ENCODE measurements at regions not wholly inside any gene's neighbourhood (a gene's known extent, or its start where the extent isn't known, plus 50 kb on each side); places are given as distances from the start of the nearest gene placed in this dataset.

DNA sequence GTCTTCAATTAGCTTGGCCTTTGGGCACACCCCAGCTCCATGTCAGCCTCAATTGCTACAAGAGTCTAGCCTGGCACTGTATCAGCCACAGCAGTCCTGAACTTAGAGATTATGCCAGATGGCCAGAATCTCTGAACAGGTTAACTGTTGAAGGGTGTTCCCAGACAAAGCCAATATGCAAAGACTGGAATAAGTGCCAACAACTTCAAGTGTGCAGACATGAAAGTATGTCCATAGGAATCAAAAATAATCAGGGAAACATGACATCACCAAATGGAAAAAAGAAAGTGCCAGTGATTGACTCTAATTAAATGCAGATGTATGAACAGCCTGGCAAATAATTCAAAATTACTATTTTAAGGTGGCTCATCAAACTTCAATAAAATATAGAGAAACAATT, 98.5 kb upstream of the DOCK10 start:
- no peak for DNase-seq (ENCODE audit: low read depth in 2 of 2)

DNA sequence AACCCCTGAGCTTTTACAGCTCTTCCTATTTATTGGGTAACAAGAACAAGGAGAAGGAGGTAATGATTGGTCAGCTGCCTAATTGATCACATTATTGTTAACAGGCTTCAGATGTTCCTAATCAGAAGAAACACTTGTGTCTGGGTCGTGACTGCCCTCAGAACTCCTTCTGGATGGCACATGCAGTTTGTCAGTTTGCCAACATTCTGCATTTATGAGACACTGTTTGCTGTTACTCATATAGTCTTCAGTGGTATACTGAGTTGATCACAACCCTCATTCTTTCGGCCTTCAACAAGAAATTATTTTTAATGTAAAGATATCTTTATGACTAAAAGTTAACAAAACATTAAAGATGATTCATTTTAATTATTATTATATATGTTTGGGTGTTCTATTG, 95.7 kb upstream of the DOCK10 start:
- DNase-seq (ENCODE audit: low read depth in 2 of 2): no peak

DNA sequence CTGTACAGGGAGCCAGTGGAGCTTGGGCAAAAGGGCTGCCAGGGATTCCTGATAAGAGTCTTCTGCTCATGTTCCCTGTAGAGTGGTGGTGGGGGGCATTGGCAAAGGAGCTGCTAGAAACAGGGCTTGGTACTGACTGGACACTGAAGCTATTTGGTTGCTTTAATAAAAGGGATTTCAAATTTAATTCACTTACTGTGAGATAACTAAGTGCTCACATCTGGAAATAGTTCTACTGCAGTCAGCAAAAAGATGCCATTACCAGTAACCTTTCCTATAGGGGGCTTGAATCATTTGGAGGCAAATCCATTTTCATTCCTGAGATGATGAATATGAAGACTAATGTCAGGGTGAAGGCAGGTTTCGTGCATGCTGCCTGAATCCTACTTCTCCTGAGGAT, 94.3 kb upstream of the DOCK10 start:
- DNase-seq (ENCODE audit: low read depth in 2 of 2): no peak

DNA sequence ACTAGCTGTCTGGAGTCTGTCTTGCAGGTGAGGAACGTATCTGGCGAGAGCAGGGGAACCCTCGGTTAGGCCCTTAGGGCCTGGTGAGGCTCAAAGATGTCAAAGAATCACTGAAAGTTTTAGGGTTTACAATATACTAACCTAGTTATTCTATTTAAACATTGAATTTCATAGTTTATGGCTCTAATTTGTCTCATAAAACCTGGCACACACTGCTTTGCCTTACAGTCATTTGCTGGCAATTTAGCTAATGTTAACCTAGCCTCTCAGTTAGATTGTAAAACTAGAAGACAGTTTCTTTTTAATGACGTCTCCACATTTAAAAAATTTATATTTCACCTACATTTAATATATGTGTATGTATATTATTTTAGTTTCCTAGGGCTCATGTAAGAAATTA, 89.6 kb upstream of the DOCK10 start:
- no peak for DNase-seq (ENCODE audit: low read depth in 2 of 2)

DNA sequence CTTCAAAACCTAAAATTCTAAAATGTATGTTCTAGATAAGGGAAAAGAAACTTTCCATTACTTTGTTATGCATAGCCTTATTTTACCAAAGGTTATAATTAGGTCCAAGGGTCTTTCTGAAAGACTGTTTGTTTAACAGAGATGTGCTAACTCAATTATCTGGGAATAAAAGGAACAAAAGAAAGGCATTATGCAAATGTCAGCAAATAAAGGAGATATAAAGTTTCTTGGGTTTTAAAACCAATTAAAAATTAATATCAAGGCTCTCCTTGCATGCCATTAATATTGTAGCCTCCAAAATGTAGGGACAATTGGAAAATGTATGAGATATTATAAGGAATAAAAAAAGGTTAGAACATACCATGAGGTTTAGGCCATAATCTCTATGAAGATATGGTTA, 87.8 kb upstream of the DOCK10 start:
- DNase-seq (ENCODE audit: low read depth in 2 of 2): no peak

DNA sequence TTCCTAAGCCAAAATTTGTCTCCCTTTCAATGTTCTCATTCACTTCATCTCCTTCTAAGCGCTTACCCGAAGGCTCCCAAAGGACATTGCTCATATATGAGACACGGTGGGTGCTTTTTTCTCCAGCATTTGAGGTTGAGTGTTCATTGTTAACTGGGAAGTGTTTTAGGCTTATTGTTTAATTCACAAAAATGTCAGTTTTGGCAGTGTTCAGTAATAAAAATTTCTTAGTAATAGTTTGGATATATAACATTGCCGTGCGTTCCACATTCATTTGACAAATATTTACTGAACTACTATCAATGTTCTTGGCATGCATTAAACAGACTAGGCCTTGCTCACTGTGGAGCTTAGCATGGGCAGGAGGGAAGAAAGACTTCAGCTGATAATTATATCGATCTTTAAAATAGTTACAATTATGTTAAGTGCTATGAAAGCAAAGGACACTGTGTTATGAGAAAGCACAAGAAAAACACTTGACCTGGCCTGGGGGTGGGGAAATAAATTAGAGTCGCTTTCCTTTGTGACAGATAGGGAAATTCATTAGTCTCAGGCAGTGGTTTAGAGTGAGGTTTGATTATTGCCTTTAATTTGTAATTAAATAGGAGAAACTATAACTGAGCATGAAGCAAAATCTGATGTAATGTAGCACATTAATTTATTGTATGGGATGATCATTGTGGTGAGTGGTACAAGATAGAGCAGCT, 82.2 kb upstream of the DOCK10 start:
- no peak for DNase-seq (ENCODE audit: low read depth in 2 of 2)

DNA sequence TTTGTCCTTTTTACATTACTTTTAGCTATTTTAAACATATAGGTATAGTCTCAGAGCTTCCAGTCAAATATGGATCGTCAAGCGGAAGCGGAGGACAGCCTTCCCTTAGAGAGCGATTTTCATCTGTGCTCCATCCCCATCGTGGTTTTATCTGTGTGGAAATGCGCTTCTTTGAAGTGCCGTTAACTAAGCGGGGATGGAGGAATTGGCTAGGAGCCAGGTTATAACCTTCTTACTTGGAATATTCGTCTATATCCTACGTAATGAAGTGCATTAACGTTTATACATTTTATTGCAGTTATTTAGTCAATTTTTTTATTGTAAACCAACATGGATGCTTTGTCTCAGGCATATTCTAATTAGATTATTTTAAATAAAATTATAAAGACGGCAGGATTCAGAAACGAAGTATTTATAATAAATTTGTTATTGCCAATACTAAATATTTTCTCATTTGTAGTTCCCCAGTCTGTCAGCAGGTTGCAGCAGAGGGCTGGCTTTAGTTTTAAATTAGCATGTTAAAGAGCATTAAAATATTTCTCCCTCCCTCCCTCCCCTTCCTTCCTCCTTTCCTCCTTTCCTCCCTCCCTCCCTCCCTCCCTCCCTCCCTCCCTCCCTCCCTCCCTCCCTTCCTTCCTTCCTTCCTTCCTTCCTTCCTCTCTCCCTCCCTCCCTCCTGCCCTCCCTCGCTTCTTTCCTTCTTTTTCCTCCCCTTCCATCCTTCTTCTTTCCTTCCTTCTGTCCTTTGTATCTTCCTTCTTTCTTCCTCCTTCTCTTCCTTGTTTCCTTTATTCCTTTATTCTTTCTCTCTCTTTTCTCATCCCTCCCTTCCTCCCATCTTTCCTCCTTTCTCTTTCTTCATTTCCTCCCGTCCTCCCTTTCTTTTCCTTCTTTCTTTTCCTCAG, 80.6 kb upstream of the DOCK10 start:
- DNase-seq (ENCODE audit: low read depth in 2 of 2): no peak

DNA sequence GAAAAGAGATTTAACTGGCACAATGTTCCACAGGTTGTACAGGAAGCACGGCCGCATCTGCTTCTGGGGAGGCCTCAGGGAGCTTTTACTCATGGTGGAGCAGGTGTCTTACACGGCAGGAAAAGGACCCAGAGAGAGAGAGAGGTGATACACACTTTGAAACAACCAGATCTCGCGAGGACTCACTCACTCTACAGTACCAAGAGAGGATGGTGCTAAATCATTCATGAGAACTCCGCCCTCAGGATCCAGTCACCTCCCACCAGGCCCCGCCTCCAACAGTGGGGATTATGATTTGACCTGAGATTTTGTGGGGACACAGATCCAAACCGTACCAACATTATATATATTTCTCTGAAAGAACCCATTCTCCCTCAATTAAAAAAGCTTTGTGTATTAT, 79.7 kb upstream of the DOCK10 start:
- DNase-seq (ENCODE audit: low read depth in 2 of 2): peak in 1 of 2 donors; percentile 1

DNA sequence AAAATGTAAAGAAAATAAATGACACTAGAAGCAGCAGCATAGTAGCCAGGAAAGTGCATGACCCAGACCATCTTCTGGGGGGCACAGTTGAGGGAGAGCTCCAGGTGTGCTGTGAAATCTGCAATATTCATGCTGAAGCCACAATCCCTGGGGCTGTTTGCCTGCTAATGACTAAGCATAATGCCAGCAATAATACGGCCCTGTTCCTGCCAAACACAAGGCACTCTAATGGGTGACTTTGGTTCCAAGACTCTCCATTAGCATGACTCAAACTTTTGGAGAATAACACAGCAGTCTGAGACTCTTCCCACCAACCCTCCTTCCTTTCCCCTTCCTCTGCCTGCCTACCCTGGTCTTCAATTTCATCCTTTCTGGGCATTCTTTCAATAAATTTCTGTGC, 77.9 kb upstream of the DOCK10 start:
- no peak for DNase-seq (ENCODE audit: low read depth in 2 of 2)

DNA sequence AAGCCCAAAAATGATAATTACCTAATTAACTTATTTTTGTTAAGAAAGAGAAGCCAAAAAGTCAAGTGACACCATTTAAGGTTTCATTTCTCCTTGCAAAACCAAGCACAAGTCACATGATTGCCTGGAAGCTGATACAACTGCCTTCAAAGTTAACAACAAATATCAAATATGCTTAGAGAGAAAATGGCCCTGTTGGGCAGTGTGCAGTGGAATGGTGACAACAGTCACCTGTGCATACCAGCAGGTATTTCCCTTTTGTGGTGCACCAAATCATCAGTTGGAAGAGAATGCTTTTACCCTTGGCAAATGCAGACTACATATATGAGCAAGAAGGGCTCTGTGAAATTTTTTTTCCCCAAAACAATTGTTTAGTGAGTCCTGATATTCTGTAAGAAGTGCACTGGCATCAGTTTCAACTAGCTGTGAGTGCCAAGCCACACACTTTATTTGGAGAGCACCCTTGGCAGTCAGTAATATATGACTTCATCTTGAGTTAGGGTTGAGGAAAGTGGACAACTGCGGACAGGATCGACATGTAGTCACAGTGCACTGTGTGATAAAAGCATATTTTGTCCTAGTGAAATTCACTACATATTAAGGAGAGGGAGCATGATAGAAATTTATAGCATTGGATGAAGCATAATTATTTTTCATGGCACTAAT, 74.9 kb upstream of the DOCK10 start:
- DNase-seq (ENCODE audit: low read depth in 2 of 2): no peak

DNA sequence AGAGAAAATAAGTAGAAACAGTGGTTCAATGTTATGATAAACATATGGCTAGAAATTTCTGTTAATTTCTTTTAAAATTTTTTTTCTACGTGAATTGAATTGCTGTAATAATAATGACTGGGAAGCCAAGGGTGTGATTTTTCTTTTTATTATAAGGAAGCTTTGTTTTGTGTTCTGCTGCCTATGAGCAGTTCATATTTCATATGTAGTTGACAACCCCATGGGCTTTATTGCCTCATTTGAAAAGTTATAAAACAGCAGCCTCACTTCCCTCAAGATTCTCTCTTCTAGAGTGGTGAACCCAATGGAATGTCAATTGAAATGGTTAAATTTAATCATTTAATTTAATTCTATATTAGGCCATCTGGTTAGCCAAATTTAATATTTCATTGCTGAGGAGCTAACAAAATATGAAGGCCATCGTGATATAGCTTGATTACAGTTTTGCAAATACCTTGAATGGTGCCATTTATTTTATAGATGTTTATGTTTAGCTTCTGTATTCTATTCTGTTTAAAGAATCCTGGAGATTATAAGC, 72.6 kb upstream of the DOCK10 start:
- no peak for DNase-seq (ENCODE audit: low read depth in 2 of 2)

DNA sequence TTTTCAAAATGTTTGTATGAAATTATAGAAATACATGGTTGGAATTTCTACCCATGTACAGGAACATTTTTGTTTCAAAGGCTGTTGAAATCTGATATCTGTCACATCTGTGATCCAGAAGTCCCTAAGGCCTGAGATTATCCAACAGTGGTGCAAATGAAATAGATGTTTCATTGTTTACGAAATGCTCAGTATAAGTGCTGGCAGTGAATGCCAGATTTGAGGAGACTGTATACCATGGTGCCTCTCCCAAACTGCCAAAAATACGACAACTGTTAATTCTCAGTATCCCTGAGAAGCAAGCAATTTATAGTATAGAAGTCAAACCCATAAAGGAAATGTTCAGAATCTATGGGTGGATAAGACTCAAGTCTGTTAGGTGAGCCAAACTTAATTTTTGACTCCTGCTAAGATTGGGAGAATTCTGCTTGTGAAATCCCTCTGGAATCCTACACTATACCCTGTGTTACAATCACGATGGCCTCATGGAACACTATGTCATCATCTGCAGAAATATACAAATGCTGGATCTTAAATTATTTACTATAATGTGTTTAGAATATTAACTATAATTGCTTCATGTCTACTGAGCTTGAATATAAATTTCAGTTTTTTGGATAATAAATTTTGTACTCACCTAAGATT, 71.2 kb upstream of the DOCK10 start:
- no peak for DNase-seq (ENCODE audit: low read depth in 2 of 2)

DNA sequence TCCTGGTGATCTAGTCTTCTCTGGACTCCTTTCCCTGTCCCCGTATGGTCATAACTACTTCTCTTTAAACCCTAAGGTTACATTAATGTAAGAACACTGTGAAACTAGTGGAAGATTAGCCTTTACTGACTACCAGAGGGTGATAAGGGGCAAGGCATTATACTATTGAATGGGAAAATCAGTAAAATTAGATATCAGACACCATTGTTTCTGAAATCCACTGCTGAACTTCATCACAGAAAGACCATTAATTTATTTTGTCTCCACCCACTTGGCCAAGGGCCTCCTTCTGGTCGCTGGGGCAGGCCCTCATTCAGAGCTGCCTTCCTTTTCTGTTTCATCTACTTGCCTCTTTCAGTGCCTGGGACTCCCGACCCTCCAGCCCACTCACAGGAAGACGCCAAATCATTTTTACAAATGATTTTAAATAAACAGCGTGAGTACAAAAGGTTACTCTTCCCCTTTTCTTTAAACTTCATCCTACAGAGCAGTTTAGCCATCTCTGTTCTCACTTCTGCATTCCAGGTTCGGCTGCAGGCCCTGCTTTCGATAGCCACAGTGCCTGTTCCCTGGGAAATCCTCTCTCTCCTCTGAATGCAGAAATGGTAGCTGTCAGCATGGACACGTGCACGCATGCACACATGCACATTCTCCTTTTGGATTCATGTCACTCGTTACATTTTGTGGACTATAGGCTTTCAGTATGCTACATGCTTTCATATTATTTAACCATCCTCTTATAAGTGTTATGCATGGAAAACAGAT, 70.3 kb upstream of the DOCK10 start:
- no peak for DNase-seq (ENCODE audit: low read depth in 2 of 2)

DNA sequence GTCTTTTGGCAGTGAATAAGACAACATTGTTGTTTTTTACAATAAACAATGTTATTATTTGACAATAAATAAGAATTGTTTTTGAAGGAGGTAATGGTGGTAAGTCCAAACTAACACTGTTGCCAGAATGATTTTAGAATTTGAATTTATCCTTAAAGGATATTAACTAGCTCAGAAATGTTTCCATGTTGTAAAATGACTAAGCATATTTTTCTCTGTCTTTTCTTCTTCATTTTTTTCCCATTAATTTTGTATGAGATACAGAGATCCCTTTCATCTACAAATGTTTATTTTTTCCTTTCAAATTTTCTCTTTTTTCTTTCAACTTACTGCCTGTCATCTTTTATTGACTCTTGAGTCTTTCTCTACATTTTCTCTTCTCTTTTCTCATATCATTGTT, 66.5 kb upstream of the DOCK10 start:
- DNase-seq (ENCODE audit: low read depth in 2 of 2): no peak

DNA sequence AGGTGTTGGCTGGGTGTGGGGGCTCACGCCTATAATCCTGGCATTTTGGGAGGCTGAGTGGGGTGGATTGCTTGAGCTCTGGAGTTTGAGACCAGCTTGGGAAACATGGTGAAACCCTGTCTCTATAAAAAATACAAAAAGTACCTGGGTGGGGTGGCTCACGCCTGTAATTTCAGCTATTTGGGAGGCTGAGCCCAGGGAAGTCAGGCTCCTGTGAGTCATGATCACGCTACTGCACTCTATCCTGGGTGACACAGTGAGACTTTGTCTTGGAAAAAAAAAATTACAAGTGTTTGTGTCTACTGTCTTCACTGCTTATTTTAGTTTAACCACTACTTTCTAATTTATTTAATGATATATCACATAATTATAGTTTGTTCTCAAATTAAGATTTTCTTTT, 62.7 kb upstream of the DOCK10 start:
- DNase-seq (ENCODE audit: low read depth in 2 of 2): no peak

DNA sequence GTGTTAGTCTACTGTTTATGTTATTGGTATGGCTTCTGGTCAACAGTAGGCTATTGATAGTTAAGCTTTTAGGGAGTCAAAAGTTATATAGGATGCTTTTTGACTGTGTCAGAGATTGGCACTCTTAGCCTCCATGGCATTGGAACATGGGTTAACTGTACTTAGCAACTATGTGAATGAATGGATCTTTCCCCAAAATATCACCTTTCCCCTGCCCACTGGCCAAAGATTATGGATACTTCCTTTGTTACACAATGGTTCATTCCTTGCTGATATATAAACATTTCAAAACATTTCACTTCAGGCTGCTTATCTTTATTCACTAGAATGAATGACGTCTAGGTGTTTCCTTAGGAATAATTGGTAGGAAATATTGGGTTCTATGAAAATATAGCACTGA, 62.1 kb upstream of the DOCK10 start:
- DNase-seq (ENCODE audit: low read depth in 2 of 2): no peak

DNA sequence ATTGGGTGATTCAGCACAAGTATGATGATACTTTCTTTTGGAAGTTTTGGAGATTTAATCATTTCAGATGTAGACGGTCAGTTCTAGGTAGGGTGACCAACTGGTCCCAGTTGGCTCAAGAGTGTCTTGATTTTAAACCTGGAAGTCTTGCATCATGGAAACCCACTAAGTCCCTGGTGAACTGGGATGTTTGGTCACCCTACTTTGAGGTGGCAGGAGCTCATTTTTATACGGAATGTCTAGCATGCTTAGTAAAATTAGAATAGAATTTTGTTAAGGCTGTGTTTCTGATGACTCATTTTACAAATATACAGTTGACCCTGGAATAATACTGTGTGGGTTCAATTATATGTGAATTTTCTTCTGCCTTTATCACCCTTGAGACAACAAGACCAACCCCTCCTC, 61.5 kb upstream of the DOCK10 start:
- no peak for DNase-seq (ENCODE audit: low read depth in 2 of 2)

DNA sequence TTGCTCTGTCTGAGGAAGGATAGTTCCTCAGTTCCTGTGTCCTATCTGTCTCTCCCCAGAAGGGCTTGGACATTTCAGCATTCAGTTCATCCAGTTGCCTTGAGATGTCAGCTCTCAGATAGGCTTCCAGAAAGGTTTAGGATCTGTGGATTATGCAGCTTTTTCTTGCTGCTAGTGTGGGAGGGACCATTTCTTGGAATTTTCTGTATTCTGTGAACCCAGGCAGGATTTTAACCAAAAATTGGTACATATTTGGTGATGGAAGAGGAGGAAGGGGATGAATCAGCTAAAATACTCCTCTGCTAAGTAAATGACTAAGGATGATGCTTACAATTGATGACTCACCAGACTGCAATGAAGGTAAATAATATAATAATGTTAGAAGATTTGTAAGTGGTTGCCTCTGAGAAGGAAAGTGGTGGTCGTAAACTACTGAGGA, 58.6 kb upstream of the DOCK10 start:
- no peak for DNase-seq (ENCODE audit: low read depth in 2 of 2)

DNA sequence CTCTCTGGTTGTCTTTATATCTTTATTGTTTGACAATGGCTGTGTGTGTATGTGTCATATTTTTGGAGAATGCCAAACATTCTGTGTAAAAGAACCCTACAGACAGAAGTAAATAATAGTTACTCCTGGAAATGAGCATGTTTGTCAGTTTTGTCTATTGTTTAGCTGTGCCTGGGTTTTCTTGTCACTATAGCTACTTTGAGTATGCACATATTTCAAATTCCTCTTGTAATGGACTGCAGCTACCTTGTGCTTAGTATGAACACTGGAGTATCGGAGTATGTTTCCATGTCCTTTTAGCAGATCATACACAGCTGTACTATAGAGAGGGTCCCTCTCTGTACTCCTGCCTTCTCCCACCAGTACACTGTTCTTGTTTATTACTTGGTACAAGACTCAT, 58.0 kb upstream of the DOCK10 start:
- DNase-seq (ENCODE audit: low read depth in 2 of 2): no peak

DNA sequence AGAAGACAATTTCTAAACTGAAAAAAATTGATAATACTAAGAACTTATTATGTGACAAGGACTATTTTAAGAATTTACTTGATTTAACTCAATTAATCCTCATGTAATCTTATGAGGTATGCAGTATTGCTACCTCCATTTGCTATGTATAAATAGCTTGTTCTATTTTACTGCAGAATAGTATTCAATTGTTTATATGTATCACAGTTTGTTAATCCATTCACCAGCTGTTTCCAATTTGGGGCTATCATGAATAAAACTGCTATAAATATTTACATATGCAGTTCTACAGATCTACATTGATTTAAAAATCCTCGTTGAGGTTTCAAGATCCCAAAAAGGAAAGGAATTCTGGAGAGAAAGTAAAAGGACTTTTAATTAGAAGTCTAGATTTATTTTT, 54.8 kb upstream of the DOCK10 start:
- DNase-seq (ENCODE audit: low read depth in 2 of 2): no peak

All from stimulated activated CD4-positive, alpha-beta T cell treated with anti-CD3 and anti-CD28 coated beads, Interleukin-15, amount 100 ng/mL, for 48 hours (primary cell).